Activated CD4-positive, alpha-beta T cell treated with anti-CD3 and anti-CD28 coated beads for 48 hours (primary cell): ENCODE measurements at regions not wholly inside any gene's neighbourhood (a gene's known extent, or its start where the extent isn't known, plus 50 kb on each side); places are given as distances from the start of the nearest gene placed in this dataset.

ENCODE experiments used
- DNase-seq: peaks from one replicate; pipeline ENCODE4 v3.0.0-alpha.2; 2020

DNA sequence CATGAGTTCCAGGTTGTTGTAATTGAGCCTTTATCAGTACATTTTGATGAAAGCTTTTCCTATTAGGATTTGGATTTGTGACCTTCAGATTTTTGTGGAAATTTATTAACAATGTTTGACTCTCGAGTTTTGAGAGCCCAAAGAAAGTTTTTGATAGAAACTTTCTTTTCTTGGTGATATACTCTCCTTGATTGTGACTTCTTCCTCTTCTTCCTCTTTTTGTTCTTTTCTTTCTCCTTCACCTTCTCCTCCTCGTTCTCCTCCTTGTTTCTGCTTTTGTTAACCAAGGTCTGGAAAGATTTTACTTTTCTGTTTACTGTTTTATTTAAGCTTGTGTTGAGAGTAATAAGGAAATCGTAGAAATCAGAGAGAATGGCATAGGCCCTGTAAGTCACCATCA, 182.4 kb downstream of the TRIM27 start:
- DNase-seq = no peak

DNA sequence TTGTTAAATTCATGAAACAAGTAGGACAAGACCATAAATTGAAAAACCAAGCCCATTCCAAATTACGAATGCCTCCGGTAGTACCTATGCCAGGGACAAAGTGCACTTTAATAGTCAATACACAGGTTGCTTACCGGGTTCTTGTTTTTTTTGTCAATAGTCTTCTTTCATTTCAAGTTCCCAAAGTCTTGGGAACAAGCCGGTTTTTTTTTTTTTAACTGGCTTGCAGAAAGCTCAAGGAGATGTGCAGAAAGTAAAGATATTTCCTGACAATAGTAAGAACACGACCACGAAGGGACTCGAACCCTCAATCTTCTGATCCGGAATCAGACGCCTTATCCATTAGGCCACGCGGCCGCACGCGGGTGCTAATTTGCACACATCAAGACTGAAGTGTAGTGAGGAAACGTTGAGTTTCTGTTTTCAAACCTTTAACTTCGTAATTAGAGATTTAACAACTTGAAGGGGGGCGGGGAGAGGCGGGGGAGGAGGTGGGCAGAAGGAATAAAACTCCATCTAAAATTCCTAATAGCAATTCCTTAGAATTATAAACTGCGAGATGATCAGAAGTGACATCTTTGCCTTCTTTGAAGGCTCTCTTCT, 181.0 kb downstream of the TRIM27 start:
- peak; percentile 70 for DNase-seq

GRCh38 chr6:28743271-28743789, 180.5 kb downstream of the TRIM27 start:
- DNase-seq = no peak

- no peak for DNase-seq
Measured at GRCh38 chr6:28747083-28747630, 176.6 kb downstream of the TRIM27 start.

GRCh38 chr6:28747631-28748157, 176.1 kb downstream of the TRIM27 start:
- peak; percentile 32 for DNase-seq

- DNase-seq = no peak
Measured at GRCh38 chr6:28748192-28748591, 175.6 kb downstream of the TRIM27 start.

GRCh38 chr6:28750926-28751458, 172.8 kb downstream of the TRIM27 start:
- DNase-seq = no peak

DNA sequence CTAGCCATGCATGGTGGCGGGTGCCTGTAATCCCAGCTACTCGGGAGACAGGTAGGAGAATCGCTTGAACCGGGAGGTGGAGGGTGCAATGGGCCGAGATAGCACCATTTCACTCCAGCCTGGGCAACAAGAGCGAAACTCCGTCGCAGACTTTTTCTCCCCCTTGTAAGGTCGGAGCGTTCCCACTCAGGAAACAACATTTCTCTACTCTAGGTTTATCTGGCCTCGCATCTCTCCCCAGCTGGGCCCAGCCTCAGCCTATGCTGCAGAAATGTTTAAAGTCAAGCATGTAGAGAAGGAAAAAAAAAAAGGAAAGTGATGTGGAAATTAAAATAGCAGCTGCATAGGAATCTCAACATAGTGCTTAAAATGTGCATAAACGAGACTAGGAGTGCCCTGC, 172.3 kb downstream of the TRIM27 start:
- DNase-seq = no peak

GRCh38 chr6:28751963-28752350, 171.8 kb downstream of the TRIM27 start:
- no peak for DNase-seq

- no peak for DNase-seq
Measured at GRCh38 chr6:28757429-28758045, 166.2 kb downstream of the TRIM27 start.

DNA sequence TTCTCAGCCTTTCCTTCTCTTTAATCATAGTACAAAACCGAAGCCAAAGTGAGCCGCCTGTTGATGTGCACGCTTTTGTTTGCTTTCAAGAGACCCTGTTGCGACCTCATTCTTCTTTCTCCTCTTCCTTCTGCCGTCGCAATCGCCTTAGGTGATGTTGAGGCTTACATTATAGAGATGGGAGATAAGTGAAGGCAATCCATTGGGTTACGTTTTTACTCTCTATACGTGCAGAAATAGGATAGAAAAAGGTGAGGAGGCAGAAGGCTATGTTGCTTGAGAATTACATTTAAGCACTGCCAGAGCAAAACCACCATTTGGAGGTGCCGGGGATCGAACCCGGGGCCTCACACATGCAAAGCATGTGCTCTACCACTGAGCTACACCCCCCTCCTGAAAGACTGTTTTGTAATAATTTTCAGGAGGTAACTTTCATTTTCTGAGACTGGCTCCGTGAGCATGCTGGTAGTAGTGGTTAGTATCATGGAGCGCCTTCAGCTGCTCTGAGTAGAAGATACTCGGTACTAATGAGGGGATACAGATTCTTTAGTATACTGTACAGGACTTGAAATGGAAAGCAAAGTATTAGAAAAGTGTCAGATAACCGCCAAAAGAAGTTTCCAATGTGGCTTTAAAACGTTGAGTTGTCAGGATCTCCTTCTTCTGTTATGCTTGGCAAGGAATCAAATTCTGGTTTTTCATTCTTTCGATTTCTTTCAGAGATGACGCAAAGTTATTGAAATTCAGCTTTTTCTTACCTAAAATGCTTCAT, 165.6 kb downstream of the TRIM27 start:
- peak; percentile 46 for DNase-seq

DNA sequence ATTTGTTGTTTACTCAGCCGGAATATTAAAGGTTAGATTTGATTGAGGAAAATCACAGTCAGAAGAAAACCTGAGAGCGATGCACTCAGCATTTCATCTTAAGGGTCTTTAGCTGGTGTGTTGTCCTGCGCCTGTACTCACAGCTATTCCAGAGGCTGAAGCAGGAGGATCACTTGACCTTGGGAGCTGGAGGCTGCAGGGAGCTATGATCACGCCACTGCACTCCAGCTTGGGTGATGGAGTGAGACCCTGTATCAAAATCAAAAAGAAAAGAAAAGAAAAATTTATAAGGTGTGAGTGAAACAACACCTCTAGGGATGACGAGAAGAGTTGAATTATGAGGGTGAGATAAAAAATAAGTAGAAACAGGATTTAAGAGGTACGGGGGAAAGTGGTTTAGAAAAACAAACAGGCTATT, 165.0 kb downstream of the TRIM27 start:
- DNase-seq = no peak

DNA sequence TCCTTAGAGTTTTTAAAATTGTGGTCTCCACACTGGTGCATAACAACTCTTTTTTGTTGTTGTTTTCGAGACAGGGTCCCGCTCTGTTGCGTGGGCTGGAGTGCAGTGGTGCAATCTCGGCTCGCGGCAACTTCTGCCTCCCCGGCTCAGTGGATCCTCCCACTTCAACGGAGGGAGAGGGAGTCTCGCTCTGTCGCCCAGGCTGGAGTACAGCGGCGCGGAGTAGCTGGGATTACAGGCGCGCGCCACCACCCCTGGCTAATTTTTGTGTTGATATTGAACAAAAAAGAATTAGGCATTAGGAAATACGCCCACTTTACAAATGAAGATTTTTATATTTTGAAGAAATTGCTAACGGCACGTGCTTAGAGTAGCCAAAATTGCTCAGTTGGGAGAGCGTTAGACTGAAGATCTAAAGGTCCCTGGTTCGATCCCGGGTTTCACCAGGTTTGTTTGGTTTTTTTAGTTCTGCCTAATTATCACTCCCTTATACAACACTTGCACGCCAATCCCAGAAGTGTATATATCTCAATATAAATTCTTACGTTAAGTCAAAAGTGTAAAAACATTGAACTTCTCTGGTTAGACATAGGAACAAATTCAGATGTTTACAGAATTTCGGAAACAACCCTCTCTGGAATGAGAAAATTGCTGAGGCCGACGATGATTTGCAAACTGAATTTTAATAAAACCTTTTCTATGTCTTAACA, 159.6 kb downstream of the TRIM27 start:
- no peak for DNase-seq

- no peak for DNase-seq
Measured at GRCh38 chr6:28764761-28765282, 159.0 kb downstream of the TRIM27 start.

DNA sequence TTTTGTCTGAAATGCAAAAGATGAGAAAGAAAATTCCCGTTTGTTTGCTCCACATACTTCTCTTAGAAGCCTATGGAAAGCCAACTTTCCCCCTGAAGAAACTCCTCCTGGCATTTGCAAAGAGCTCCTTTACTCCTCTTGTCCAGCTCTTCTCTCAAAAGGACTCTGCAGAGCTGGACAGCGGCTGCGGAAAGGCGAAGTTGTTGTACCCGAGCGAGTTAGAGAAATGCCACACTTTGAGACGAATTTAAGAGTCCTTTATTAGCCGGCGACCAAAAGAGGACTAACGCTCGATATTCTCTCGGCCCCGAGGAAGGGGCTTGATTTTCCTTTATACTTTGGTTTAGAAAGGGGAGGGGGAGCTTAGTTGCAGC, 157.8 kb downstream of the TRIM27 start:
- DNase-seq = no peak

GRCh38 chr6:28766426-28766825, 157.4 kb downstream of the TRIM27 start:
- no peak for DNase-seq

DNA sequence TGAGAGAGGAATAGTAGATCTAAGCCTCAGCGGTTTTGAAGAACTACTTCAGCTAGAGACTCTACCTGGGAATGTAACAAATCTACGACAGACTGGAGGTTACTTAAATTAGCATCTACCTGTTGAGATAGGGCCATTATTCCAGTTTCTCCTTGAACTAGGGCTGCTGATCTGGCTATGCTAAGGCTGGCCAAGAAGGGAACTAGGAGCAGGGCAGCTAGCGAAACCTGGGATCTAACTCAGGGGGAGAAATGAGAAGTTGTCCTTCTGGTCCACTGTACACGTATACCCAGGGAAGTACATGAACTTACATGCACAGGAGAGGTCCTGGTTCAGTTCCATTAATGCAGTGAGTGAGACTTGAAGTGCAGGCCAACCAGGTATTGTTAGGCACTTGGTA, 156.7 kb downstream of the TRIM27 start:
- DNase-seq = no peak

- no peak for DNase-seq
Measured at GRCh38 chr6:28767691-28768090, 156.1 kb downstream of the TRIM27 start.

DNA sequence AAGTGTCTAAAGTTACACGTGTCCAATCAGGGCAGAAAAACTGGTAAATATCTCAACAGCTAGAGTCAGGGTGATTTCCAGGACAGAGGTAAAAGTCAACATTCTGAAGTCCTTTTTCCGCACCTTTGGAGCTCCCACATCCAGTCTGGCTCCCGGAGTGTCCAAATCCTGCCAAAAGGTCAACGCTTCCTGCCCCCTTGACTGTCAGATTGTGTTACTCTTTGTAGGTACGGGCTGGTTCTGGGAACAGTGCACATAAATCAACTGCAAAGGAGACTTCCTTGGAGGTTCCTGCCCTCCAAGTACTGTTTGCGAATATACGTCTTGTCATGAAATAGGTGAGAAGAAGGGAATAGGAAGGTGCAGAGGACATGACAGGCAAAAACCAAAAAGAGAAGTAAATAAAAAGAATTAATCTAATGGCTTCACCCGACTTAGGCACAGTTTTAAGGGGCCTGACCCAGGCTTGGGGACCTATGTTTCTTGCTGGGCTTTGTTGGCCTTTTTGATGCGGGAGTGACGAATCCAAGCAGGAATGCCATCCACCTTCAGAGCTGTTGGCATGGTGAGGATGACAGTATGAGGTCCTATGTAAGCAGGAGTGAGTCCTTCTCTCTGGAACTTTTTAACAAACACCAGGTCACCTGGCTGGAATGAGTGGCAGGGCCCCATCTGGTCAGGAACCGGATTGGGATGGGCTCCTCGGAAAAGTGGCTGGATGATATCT, 155.4 kb downstream of the TRIM27 start:
- no peak for DNase-seq

GRCh38 chr6:28769626-28770402, 154.0 kb downstream of the TRIM27 start:
- no peak for DNase-seq

- no peak for DNase-seq
Measured at GRCh38 chr6:28770732-28771131, 153.1 kb downstream of the TRIM27 start.
